ENCODE measurements at regions not wholly inside any gene's neighbourhood (a gene's known extent, or its start where the extent isn't known, plus 50 kb on each side); places are given as distances from the start of the nearest gene placed in this dataset.
"Not testable (repeated sequence)": the region's sequence is repeated elsewhere in the genome, so short reads cannot be mapped to it uniquely, and the experiment has no call there.

DNA sequence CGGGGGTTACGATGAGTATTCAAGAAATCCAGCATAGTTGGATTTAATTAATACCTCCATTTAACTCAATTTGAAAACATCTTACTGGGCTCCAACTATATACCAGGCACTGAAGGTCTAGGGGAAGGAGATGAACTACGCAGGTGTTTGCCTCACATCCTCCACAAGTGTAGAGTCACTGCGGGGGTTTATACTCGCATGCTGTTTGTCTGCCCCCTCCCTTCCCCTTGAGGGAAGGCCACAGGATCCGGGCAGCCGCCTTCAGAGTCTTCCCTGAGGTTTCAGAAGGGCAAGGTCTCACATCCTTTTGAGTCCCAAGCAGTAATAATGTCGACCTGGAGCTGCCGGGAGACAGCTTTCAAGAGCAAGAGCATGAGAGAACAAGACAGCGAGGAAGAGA, 142.4 kb upstream of the GALNT2 start:
- no peak for DNase-seq

- DNase-seq: no peak
Measured at GRCh38 chr1:229928767-229929166, 138.3 kb upstream of the GALNT2 start.

GRCh38 chr1:229931751-229932150, 135.3 kb upstream of the GALNT2 start:
- DNase-seq: not testable (repeated sequence)

GRCh38 chr1:229935157-229935556, 131.9 kb upstream of the GALNT2 start:
- DNase-seq: not testable (repeated sequence)

DNA sequence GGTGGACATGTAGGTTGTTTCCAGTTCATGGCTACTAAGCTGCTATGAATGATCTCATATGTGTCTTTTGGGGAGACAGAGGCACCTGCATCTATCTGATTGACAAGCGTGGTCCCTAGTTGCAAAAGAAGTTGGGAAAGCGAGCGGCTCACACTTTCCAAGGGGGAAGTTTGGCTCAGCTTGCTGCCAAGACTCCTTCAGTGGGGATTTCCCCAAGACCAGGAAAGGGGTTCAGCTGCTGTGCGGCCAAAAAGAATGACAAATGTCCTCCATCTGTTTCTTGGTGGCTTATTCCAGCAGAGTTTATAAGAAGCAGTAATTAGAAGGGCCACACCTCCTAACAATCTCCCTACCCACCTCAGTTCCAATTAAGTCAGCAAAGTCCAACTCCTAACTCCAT, 128.5 kb upstream of the GALNT2 start:
- DNase-seq: no peak

DNA sequence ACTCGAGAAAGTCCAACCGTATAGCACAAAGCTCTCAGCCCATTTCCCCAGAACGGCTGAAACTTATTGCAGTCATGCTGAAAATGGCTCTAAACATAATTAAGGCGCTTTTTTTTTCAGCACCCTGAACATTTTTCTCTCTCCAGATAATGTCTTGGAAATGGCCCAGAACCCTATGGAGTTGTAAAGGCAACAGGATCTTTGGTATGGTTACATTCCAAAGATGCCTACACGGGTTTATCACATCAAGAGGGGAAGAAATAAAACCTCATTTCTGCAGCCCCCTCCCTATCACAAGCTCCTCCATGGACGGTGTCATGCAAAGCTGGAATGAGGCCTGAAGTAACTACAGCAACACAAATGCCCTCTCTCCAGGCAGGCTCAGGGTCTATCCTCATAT, 126.4 kb upstream of the GALNT2 start:
- no peak for DNase-seq

DNA sequence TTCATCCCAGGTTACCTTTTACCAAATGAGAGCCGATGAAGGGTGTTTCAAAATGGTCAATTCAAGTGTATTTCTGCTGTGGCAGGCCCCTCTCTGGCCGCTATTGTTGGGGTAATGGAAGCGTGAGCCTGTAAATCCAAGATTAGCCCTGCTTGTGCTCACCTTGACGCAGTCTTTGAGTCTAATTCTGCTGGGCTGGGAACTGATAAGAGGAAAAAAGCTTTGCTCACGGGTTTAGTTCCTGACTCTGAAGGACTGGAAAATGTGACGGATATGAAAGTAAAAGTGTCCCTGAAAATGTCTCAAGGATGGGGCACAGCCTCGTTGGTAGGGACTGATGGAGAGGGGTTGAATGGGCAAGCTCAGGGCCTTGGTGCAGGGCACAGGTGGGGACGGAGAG, 125.9 kb upstream of the GALNT2 start:
- no peak for DNase-seq

DNA sequence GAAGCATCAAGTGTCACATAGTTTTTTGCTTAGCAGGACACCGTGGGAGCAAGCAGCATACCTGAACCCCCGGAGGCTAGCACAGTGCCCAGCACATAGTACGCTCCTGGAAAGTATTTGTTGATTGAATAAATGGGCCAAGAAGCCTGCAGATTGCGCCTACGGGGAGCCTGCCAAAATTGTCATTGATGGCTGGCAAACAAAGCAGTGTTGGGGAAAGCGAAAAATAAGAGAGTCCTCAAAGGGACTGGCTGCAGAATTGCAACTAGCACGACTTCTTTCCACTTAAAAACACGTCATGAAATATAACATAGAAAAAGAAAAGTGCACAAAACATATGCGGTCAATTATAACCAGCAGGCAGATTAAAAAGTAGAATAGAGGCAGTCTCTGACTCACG, 125.2 kb upstream of the GALNT2 start:
- DNase-seq: no peak

DNA sequence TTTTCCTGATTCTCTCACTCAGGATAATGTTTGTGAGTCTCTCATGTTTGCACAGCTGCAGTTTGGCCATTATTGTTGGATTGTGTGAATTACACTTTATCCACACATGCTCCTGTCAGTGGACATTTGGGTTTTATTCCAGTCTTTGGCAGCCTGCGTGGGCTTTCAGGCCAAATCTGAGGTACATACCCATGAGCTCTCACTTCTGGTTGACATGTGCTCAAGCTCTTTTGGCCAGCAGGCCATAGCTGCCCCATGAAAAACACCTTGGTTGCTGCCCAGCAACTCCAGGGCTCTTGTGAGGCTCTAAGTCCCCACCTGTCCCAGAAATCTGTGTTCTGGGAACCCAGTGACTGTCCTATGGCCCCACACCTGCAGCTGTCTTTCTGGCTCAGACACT, 124.5 kb upstream of the GALNT2 start:
- DNase-seq: no peak

- DNase-seq: no peak
Measured at GRCh38 chr1:229943148-229943714, 123.8 kb upstream of the GALNT2 start.

- no peak for DNase-seq
Measured at GRCh38 chr1:229943988-229944743, 122.9 kb upstream of the GALNT2 start.

DNA sequence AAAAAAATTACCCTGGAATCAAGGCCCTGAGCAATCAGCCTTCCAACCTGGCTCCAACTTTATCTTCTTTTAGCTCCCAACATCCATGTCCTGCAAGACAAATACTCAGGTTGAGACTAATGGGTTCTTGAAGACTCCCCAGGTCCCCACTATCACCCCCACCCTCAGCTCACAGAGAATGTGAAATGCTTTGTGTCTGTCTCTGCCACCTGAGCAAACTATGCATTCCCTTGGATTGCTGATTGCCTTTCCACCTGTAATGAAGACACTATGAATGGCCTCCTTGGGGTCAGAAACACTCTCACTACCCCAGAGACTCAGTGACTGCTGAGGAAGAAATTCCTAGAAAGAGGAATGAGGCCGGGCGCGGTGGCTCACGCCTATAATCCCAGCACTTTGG, 121.2 kb upstream of the GALNT2 start:
- DNase-seq: no peak

DNA sequence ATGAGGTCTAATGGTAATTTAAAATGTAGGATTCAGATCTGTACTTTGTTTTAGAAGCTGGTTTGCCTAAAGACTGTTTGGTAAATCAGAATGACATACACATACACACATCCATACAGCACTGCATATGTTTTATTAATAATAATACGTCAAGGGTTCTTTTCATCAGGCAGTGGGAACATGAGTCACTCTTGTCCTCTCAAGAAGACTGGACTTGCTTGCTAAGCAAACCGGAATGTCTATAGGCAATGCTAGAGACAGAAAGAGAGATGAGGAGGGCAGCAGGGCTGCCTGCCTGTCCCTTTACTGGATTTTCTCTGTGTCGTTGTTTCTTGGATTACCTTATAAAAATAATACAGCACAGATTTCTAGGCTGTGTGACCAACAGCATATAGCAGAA, 119.1 kb upstream of the GALNT2 start:
- DNase-seq: no peak

DNA sequence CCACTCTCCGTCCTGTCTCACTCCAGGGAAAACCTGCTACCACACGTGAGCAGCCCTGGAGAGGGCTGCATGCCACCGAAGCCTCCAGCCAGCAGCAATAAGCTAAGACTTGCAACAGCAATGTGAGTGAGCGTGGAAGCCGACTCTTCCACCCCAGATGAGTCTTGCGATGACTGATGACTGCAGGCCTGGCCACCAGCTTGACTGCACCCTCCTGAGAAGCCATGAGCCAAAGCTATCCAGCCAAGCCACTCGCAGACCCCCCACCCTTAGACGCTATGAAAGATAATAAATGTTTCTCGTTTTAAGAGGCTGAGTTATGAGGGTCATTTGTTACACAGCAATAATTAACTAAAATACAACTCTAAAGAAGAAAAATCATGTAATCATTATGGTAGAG, 118.6 kb upstream of the GALNT2 start:
- DNase-seq: no peak

DNA sequence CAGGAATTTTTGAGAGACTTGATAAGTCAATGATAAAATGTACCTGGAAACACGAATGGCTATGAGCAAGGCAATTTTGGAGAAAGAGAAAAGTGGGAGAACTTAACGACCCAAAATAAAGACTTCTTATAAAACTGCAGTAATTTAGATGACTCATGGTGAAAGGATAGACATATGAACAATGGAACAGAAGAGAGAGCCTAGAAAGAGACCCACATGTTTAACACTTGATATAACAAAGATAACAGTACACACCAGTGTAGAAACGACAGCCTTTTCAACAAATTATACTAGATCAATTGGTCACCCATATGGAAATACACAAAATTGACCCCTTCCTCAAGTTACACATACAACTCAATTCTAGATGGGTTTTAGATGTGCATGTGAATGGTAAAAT, 117.5 kb upstream of the GALNT2 start:
- DNase-seq: no peak

DNA sequence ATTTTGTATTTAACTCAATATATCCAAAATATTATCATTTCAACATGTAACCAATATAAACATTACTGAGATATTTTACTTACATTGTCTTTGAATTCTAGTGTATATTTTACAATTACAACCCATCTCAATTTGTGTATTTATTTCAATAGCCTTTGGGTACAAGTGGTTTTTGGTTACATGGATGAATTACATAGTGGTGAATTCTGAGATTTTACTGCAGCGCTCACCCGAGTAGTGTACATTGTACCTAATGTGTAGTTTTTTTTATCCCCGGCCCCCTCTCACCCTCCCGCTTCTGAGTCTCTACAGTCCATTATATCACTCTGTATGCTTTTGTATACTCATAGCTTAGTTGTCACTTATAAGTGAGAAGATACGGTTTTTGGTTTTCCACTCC, 117.0 kb upstream of the GALNT2 start:
- DNase-seq: no peak

- DNase-seq: no peak
Measured at GRCh38 chr1:229950908-229951307, 116.1 kb upstream of the GALNT2 start.

DNA sequence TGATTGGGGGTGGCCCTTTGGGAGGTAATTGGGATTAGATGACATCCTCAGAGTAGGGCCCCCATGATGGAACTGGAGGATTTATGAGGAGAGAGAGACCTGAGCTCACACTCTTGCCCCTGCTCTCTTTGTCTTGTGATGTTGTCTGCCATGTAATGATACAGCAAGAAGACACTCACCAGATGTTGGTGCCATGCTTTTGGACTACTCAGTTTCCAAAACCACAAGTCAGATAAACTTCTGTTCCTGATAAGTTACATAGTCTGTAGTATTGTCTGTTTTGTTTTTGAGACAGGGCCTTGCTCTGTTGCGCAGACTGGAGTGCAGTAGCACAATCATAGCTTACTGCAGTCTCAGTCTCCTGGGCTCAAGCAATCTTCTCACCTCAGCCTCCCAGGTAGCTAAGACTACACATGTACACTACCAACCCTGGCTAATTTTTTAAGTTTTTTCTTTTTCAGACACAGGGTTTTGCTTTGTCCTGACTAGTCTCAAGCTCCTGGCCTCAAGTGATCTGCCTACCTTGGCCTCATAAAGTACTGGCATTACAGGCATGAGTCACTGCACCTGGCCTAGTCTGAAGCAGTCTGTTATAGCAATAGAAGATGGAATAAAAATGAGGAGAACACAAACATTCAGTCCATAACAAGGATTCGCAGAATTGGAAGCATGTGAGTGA, 115.0 kb upstream of the GALNT2 start:
- DNase-seq: no peak

DNA sequence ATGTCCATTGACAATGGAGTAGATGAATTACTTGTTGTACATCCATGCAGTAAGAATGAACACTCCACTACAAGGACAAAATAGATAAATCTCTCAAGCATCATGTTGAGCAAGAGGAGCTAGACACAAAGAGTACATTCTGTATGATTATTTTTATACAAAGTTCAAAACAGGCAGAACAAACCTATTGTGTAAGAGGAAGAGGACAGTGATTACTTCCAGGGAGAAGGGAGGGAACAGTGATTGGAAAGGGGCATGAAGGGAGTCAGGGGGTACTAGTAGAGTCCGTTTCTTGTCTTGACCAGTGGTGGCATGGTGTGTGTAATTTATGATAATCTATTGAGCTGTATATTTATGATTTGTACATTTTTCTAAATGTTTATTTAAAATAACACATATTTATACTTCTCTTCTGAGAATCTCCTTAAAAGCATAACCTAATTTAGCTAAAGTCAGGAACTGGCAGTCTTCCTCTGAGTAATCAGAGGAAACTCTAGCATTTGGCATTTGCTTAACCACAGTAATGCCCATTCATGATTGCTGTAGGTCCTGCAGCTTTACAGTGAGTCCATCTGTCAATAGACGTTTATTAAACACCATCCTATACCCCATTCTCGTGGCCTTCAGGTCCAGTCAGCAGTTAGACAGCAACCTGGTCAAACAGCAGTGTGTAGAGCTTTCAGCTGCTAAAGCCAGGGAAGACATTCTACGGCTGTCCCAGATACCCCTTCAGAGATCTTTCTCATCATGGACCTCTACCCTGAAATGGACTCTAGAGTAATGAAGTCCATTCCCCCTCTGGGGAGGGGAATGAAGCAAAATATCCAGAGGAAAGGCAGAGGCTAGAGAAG, 114.1 kb upstream of the GALNT2 start:
- DNase-seq: no peak

DNA sequence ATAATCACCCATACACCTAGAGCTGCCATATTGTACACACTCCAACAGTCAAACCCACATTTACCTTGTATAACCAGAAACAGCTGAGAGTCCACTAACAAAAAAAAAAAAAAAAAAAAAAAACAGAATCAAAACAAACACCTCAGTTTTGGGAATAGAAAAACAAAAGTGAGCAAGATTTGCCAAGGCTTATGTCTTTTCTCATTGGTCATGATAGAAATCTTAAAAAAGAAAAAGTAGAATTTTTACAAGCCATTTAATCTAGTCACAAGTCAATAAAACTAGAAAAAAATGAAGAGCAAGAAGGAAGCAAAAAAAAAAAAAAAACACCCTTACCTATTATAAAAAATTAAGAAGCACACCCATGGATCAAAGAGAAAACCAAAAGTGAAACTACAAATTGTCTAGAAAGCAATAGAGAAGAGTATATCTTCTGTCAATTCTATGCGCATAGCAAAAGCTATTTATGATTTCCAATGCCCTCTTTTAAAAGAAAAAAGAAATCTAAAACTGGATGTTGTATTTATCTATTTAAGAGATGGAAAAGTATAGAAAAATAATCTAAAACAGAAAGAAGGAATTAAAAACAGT, 113.2 kb upstream of the GALNT2 start:
- DNase-seq: no peak

GRCh38 chr1:229964281-229964680, 102.8 kb upstream of the GALNT2 start:
- DNase-seq: no peak

DNA sequence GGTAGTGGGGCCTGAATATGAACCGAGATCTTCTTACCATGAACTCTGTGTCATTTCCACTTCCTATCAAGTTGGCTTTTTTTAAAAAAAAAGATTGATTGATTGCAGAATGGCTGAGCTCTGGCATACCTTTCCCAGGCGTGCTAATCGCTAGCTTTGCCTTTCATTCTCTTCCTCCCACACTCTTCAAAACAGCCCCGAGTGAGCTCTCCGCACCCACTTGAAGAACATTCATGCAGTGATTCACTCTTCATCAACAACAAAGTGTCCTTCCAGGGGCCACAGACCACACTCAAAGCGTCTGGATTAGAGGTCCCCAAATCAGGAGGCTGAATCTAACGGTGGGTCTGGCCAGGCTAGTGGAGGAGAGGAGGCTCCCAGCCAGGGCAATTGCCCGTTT, 96.3 kb upstream of the GALNT2 start:
- DNase-seq: no peak

Measured in left kidney (tissue), 1 donor.